ENCODE measurements at regions not wholly inside any gene's neighbourhood (a gene's known extent, or its start where the extent isn't known, plus 50 kb on each side); places are given as distances from the start of the nearest gene placed in this dataset.

DNA sequence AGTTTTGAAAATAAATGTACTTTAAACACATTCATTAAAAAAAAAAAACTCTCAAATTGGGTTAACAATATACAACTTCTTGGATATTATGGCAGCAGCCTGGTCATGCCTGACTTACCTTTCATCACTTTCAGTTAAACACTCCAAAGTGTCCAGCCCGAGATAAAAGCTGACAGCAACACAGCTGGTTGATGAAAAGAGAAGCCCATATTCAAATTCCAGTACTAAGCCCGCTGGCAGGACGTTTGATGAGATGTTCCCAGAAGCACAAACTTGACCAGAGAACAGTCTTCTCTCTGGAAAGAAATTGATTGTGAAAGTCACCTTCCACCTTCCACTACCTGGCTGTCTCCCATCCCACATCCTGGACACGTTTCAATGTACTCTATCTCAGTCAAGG, 586.3 kb downstream of the TDRD15 start:
- no peaks in the 10 kb centered on the region for H3K4me1 ChIP-seq (replicated peaks)
- no peak overlapping the region for H3K4me3 ChIP-seq
- intact Hi-C loops (cut with DNase I), result no loop called here
- H3K27me3 ChIP-seq (replicated peaks; ENCODE audit: insufficient read depth), result peaks cover 2% of the 10 kb centered on the region
- H3K27ac ChIP-seq, result no peak overlapping the region
- no peak for DNase-seq (ENCODE audit: low spot score)
- WGBS, result 66% methylated on average over 4 of the region's 4 CpGs
- no peaks in the 10 kb centered on the region for H3K36me3 ChIP-seq
- no peak for TF ChIP-seq POLR2A (IDR thresholded peaks at IDR 0.05)
- TF ChIP-seq CTCF (IDR thresholded peaks at IDR 0.05), result no peak
- no peak for TF ChIP-seq POLR2AphosphoS5 (IDR thresholded peaks at IDR 0.05)
- no peaks in the 10 kb centered on the region for H3K9me3 ChIP-seq

- Histone ChIP-seq H3K4me1 (replicated peaks) (no peaks in the 10 kb centered on the region), H3K4me3 (no peak overlapping the region), H3K9me3 (no peaks in the 10 kb centered on the region), H3K27me3 (replicated peaks; ENCODE audit: insufficient read depth) (no peaks in the 10 kb centered on the region), H3K27ac (no peak overlapping the region), H3K36me3 (no peaks in the 10 kb centered on the region)
- DNase-seq (ENCODE audit: low spot score), result no peak
- WGBS, result 75% methylated on average over 3 of the region's 3 CpGs
- TF ChIP-seq CTCF (IDR thresholded peaks at IDR 0.05) (no peak), POLR2AphosphoS5 (IDR thresholded peaks at IDR 0.05) (no peak), POLR2A (IDR thresholded peaks at IDR 0.05) (no peak)
- intact Hi-C loops (cut with DNase I), result no loop called here
Observed at GRCh38 chr2:21710496-21710895, 586.7 kb downstream of the TDRD15 start.

DNA sequence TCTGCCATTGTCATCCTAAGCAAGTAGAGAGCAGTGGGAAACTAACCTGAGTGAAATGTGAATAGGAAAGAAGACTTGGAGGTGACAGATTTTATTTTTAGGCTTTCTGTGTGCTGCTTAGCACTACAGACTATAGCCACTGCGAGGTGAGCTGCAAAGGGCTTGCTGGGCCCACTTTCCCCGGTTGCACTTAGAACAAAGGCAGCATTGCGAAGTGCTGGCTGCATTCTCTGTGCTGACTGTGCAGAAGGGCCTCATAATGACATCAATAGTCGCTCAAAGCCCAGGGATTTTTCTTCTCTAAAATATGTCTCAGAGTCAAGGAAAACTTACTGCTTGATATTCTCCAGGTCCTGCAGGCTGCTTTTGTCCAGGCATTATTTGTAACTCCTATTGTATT, 592.1 kb downstream of the TDRD15 start:
- no peak for TF ChIP-seq POLR2A (IDR thresholded peaks at IDR 0.05)
- no peak for TF ChIP-seq CTCF (IDR thresholded peaks at IDR 0.05)
- TF ChIP-seq POLR2AphosphoS5 (IDR thresholded peaks at IDR 0.05), result no peak
- Histone ChIP-seq H3K4me3 (no peak overlapping the region), H3K27ac (no peak overlapping the region), H3K36me3 (no peaks in the 10 kb centered on the region), H3K9me3 (no peaks in the 10 kb centered on the region), H3K4me1 (replicated peaks) (no peaks in the 10 kb centered on the region), H3K27me3 (replicated peaks; ENCODE audit: insufficient read depth) (no peaks in the 10 kb centered on the region)
- DNase-seq (ENCODE audit: low spot score), result no peak
- intact Hi-C loops (cut with DNase I), result no loop called here
- 49% methylated on average over 4 of the region's 4 CpGs for WGBS

DNA sequence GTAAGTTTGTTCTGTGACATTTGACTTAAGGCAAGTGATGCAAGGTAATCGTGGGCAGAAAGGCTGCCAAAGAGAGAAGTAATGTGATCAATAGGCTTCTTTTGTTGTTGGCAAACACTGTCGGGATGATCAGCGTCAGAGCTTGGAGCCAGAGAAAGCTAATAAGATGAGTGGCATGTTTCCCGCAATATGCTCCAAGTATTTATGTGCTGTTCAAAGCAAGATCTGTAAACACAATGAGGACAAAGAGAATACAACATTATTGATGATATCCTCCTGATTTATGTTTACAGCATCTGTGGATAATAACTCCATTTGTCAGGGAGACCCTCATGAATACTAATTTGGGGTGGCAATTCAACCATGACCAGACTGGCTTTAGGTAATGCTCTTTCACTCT, 603.3 kb downstream of the TDRD15 start:
- H3K4me3 ChIP-seq, result no peak overlapping the region
- H3K4me1 ChIP-seq (replicated peaks), result no peaks in the 10 kb centered on the region
- H3K36me3 ChIP-seq, result no peaks in the 10 kb centered on the region
- TF ChIP-seq POLR2A (IDR thresholded peaks at IDR 0.05) (no peak), CTCF (IDR thresholded peaks at IDR 0.05) (no peak), POLR2AphosphoS5 (IDR thresholded peaks at IDR 0.05) (no peak)
- no peak for DNase-seq (ENCODE audit: low spot score)
- WGBS, result 47% methylated on average over 4 of the region's 4 CpGs
- no peak overlapping the region for H3K27ac ChIP-seq
- H3K9me3 ChIP-seq, result no peaks in the 10 kb centered on the region
- intact Hi-C loops (cut with DNase I), result no loop called here
- H3K27me3 ChIP-seq (replicated peaks; ENCODE audit: insufficient read depth), result no peaks in the 10 kb centered on the region

- H3K4me1 ChIP-seq (replicated peaks), result no peaks in the 10 kb centered on the region
- DNase-seq (ENCODE audit: low spot score), result no peak
- H3K27me3 ChIP-seq (replicated peaks; ENCODE audit: insufficient read depth), result no peaks in the 10 kb centered on the region
- no peak for TF ChIP-seq POLR2A (IDR thresholded peaks at IDR 0.05)
- TF ChIP-seq CTCF (IDR thresholded peaks at IDR 0.05), result no peak
- TF ChIP-seq POLR2AphosphoS5 (IDR thresholded peaks at IDR 0.05), result no peak
- 89% methylated on average over 2 of the region's 2 CpGs for WGBS
- no peak overlapping the region for H3K27ac ChIP-seq
- H3K9me3 ChIP-seq, result no peaks in the 10 kb centered on the region
- no peaks in the 10 kb centered on the region for H3K36me3 ChIP-seq
- intact Hi-C loops (cut with DNase I), result no loop called here
- H3K4me3 ChIP-seq, result no peak overlapping the region
Observed at GRCh38 chr2:21728133-21728532, 604.4 kb downstream of the TDRD15 start.
